Mesothelial cell of epicardium (in vitro differentiated cells): ENCODE measurements at regions not wholly inside any gene's neighbourhood (a gene's known extent, or its start where the extent isn't known, plus 50 kb on each side); places are given as distances from the start of the nearest gene placed in this dataset.

Experiments used
- DNase-seq, 2 experiments: peaks; one replicate each; pipeline ENCODE4 v3.0.0; 2021; ENCODE audit warnings: low spot score in 2 of 2; ENCODE audit not compliant: unreplicated experiment in 2 of 2
- H3K27ac Mint-ChIP-seq: 2 replicates; pipeline ENCODE4 v1.8.0; 2021; ENCODE audit warnings: mixed read lengths
- H3K27me3 Mint-ChIP-seq: 2 replicates; pipeline ENCODE4 v1.8.0; 2021; ENCODE audit warnings: low read depth, mixed read lengths
- H3K36me3 Mint-ChIP-seq: 2 replicates; pipeline ENCODE4 v1.8.0; 2021; ENCODE audit warnings: mixed read lengths
- H3K4me1 Mint-ChIP-seq: 2 replicates; pipeline ENCODE4 v1.8.0; 2021; ENCODE audit warnings: mixed read lengths
- H3K4me3 Mint-ChIP-seq: 2 replicates; pipeline ENCODE4 v1.8.0; 2021; ENCODE audit warnings: mild to moderate bottlenecking, moderate library complexity, mixed read lengths
- H3K9me3 Mint-ChIP-seq: 2 replicates; pipeline ENCODE4 v1.8.0; 2021; ENCODE audit warnings: mixed read lengths
- TF ChIP-seq, protein P1 (sequence below): fragments of 200-600 bp; sonication (generic); IDR thresholded peaks from one replicate; pipeline ENCODE4 v1.5.0; 2021; ENCODE audit warnings: antibody characterized with exemption; ENCODE audit not compliant: unreplicated experiment

DNA sequence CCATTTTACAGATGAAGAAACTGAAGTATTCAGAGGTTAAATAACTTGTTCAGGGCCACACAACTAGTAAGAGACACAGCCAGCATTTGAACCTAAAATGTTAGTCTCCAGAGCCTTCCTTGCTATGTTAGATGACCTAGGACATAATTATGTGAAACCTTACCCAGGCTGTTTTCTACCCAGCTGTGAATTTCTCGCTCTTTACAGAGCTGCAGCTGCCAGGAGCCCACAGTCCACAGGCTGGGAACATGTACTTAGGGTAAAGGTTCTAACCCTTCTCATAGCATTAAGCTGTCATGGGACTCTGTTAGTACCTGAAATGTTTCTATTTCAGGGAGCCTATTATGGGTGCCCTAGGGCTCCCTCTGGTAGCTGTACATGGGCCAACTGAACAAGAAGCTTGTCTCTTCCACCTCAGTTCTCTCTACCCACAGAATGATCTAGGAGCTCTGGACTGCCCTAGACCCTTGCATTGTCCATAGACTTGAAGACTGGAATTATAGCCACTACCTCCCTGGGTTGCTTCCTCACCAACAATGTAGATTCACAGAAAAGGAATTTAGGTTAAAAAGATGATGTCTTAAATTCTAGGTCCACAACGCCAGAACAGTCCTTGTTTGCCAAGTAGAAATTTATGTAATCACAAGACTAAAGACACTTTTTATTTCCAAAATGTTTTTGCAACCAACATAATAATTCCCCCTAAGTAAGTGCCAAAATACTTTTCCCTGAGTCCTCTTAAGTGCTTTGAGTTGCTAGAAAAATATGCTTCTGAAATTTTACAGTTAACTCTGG, 262.9 kb downstream of the PIK3R1 start:
- Mint-ChIP-seq H3K4me3 (no peak overlapping the region), H3K36me3 (no peaks in the 10 kb centered on the region), H3K27ac (peak overlapping the region; percentile 37), H3K27me3 (no peaks in the 10 kb centered on the region), H3K9me3 (no peaks in the 10 kb centered on the region), H3K4me1 (peaks cover 19% of the 10 kb centered on the region)
- TF ChIP-seq, protein P1, sequence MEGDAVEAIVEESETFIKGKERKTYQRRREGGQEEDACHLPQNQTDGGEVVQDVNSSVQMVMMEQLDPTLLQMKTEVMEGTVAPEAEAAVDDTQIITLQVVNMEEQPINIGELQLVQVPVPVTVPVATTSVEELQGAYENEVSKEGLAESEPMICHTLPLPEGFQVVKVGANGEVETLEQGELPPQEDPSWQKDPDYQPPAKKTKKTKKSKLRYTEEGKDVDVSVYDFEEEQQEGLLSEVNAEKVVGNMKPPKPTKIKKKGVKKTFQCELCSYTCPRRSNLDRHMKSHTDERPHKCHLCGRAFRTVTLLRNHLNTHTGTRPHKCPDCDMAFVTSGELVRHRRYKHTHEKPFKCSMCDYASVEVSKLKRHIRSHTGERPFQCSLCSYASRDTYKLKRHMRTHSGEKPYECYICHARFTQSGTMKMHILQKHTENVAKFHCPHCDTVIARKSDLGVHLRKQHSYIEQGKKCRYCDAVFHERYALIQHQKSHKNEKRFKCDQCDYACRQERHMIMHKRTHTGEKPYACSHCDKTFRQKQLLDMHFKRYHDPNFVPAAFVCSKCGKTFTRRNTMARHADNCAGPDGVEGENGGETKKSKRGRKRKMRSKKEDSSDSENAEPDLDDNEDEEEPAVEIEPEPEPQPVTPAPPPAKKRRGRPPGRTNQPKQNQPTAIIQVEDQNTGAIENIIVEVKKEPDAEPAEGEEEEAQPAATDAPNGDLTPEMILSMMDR, result no peak
- no peak for DNase-seq

DNA sequence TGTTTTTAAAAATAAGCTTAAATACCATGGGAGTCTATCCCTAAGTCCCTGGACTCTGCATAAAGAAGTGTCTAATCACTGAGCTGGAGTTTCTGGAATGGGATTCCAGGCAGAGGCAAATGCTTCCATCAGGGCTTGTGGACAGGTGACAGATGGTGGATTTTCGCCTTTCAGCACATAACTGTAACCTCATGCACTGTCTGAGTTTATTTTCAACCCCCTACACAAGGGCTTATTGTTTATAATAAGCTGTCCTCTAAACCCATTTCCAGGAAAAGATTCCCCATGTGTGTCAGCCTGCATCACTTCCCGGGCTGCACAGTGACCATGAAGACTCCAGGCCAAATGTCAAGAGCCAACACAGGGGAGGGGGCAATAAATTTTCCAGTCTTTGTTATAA, 264.0 kb downstream of the PIK3R1 start:
- no peaks in the 10 kb centered on the region for H3K9me3 Mint-ChIP-seq
- DNase-seq, result no peak
- H3K27ac Mint-ChIP-seq, result no peak overlapping the region
- H3K36me3 Mint-ChIP-seq, result no peaks in the 10 kb centered on the region
- H3K4me1 Mint-ChIP-seq, result peaks cover 19% of the 10 kb centered on the region
- H3K27me3 Mint-ChIP-seq, result no peaks in the 10 kb centered on the region
- H3K4me3 Mint-ChIP-seq, result no peak overlapping the region
- TF ChIP-seq, protein P1, result no peak

DNA sequence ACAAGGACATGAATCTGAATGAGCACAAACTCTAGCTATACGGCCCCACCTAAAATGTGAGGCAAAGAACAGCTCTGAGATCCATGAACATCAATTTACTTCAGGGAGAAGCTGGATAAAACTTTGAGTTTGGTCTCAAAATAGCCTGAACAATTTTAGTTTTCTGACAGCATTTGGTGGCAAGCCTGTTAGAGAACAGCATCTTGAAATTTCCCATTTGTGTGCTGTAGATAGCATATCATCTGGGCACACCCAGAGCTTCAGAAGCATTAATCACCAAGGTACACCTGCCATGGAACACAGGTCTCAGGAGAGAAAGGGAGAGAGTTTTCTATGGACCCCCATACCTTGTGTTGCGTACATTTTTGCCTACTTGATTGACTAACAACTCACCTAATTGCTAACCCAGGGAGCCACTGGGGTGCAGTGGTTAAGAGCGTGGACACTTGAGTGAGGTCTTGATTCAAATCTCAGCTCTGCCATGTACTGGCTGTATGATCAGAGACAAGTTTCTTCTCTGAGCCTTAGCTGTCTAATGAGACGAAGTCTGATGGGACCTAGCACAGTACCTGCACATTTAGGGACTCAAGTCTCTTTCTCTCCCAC, 264.9 kb downstream of the PIK3R1 start:
- no peaks in the 10 kb centered on the region for H3K27me3 Mint-ChIP-seq
- H3K4me3 Mint-ChIP-seq, result no peak overlapping the region
- H3K36me3 Mint-ChIP-seq, result no peaks in the 10 kb centered on the region
- TF ChIP-seq, protein P1, result no peak
- no peak overlapping the region for H3K27ac Mint-ChIP-seq
- H3K4me1 Mint-ChIP-seq, result peaks cover 19% of the 10 kb centered on the region
- no peaks in the 10 kb centered on the region for H3K9me3 Mint-ChIP-seq
- DNase-seq, result no peak

DNA sequence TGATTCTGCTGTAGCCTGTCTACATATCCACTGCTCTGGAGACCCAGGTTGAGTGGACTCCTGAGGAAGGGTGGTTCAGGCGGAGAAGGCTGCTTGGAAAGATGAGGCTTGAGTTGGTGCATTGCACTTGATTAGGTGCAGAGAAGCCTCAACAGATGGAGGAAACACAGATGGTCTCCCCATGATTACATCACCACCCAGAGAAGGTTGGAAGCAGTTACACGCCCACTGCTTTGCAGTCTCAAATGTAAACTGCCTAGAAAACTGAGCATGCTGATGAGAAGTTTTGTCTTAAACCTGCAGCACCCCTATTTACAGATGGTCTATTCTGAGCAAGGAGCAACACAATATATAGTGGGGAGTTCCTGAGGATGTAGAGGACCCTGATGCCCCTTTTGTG, 266.6 kb downstream of the PIK3R1 start:
- H3K27me3 Mint-ChIP-seq, result no peaks in the 10 kb centered on the region

DNA sequence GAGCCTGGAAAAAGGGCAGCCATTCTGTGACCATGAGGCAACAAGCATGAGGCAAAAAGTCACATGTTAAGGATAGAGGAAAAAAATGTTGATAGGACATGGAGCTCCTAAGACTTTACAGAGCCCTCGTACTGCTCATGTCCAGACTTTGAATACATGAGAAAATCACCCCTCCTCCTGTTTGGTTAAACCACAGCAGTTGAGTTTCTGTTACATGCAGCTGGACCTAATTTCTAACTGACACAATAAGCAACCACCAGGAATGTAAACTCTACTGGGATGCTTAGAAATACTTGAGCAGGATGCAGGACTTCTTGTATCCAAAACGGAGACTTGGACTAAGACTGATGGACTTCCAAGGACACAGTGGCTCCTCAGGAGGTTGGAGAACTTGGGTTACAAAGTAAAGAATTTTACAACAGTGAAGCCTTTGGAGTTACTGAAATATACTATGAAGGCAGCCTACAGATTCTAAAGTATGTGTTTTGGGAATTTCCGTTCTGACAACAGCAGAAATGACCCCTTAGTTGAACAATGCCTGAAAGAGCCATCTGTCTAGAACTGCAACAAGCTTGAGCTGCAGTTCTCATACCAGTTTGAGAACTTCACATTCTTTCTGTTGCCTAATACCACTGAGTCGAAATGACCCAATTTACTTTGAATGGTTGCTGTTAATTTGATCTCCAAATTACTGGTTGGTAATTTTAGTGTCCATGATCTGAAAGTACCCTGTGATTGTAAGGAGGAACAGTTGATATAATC, 268.9 kb downstream of the PIK3R1 start:
- H3K27ac Mint-ChIP-seq, result no peak overlapping the region
- DNase-seq, result no peak
- peaks cover 18% of the 10 kb centered on the region for H3K9me3 Mint-ChIP-seq
- no peak overlapping the region for H3K4me3 Mint-ChIP-seq
- peaks cover 4% of the 10 kb centered on the region for H3K36me3 Mint-ChIP-seq
- H3K4me1 Mint-ChIP-seq, result peaks cover 10% of the 10 kb centered on the region
- TF ChIP-seq, protein P1, result no peak
- H3K27me3 Mint-ChIP-seq, result no peaks in the 10 kb centered on the region

More for the DNA sequence above, 266.6 kb downstream of the PIK3R1 start:
- no peak overlapping the region for H3K27ac Mint-ChIP-seq
- peaks cover 5% of the 10 kb centered on the region for H3K9me3 Mint-ChIP-seq
- no peak for DNase-seq
- TF ChIP-seq, protein P1, result no peak
- H3K4me3 Mint-ChIP-seq, result no peak overlapping the region
- H3K36me3 Mint-ChIP-seq, result no peaks in the 10 kb centered on the region
- H3K4me1 Mint-ChIP-seq, result peaks cover 19% of the 10 kb centered on the region
